ENCODE measurements at regions not wholly inside any gene's neighbourhood (a gene's known extent, or its start where the extent isn't known, plus 50 kb on each side); places are given as distances from the start of the nearest gene placed in this dataset.

DNA sequence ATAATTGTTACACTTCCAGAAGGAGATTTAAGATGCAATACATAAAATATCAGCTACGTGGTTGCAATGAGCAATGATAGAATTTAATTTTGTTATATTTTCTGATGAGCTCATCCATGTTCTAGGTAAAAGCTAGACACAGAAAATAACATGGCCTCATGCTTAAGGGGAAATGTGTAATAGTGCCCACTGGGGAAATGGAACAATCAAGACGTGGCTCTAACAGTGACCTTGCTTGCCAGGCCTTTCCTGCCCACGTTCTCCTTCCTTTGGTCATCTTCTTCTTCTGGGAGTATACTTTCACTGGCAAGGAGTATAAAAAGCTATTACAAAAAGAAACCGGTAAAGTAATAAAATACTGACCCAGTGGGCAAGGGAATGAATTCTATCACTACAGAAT, 116.2 kb upstream of the TMEM161B start:
- POLR2A ChIA-PET: no interaction called here
- H3K79me2 ChIP-seq (ENCODE audit: insufficient read depth, low read length): no peaks in the 10 kb centered on the region
- ATAC-seq (no peak), FAIRE-seq (no peak), DNase-seq (ENCODE audit: low spot score) (no peak)
- no peaks in the 10 kb centered on the region for H3K9me3 ChIP-seq (ENCODE audit: low read length)
- no peak overlapping the region for H3K4me2 ChIP-seq (ENCODE audit: low read depth, low read length)
- CTCF ChIA-PET (ENCODE audit: low intra/inter-chr PET ratio, low total read pairs): no interaction called here
- no peak for TF ChIP-seq BHLHE40 (IDR thresholded peaks at IDR 0.05; ENCODE audit: low read length)
- TF ChIP-seq RXRA (CRISPR knock-in tag; IDR thresholded peaks at IDR 0.05): no peak
- no peak for TF ChIP-seq FOXJ3 (CRISPR knock-in tag; IDR thresholded peaks at IDR 0.05; ENCODE audit: borderline replicate concordance)
- no peak for TF ChIP-seq KDM5B (CRISPR knock-in tag; IDR thresholded peaks at IDR 0.05; ENCODE audit: borderline replicate concordance)
- TF ChIP-seq, protein P1, sequence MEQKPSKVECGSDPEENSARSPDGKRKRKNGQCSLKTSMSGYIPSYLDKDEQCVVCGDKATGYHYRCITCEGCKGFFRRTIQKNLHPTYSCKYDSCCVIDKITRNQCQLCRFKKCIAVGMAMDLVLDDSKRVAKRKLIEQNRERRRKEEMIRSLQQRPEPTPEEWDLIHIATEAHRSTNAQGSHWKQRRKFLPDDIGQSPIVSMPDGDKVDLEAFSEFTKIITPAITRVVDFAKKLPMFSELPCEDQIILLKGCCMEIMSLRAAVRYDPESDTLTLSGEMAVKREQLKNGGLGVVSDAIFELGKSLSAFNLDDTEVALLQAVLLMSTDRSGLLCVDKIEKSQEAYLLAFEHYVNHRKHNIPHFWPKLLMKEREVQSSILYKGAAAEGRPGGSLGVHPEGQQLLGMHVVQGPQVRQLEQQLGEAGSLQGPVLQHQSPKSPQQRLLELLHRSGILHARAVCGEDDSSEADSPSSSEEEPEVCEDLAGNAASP (CRISPR knock-in tag; IDR thresholded peaks at IDR 0.05; ENCODE audit: borderline replicate concordance): no peak
- TF ChIP-seq TAF1 (CRISPR knock-in tag; IDR thresholded peaks at IDR 0.05): no peak
- TF ChIP-seq, protein P2, sequence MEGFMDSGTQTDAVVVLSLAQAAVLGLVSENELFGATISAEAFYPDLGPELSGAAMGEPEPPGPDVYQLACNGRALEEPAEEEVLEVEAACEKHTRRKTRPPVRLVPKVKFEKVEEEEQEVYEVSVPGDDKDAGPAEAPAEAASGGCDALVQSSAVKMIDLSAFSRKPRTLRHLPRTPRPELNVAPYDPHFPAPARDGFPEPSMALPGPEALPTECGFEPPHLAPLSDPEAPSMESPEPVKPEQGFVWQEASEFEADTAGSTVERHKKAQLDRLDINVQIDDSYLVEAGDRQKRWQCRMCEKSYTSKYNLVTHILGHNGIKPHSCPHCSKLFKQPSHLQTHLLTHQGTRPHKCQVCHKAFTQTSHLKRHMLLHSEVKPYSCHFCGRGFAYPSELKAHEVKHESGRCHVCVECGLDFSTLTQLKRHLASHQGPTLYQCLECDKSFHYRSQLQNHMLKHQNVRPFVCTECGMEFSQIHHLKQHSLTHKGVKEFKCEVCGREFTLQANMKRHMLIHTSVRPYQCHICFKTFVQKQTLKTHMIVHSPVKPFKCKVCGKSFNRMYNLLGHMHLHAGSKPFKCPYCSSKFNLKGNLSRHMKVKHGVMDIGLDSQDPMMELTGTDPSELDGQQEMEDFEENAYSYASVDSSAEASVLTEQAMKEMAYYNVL (CRISPR knock-in tag; IDR thresholded peaks at IDR 0.05; ENCODE audit: borderline replicate concordance): no peak
- TF ChIP-seq, protein P3, sequence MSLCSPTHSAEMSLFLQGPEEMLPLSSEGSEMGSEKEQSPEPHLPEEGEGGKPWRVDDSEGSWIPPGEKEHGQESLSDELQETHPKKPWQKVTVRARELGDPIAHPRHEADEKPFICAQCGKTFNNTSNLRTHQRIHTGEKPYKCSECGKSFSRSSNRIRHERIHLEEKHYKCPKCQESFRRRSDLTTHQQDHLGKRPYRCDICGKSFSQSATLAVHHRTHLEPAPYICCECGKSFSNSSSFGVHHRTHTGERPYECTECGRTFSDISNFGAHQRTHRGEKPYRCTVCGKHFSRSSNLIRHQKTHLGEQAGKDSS (CRISPR knock-in tag; IDR thresholded peaks at IDR 0.05; ENCODE audit: borderline replicate concordance, low read depth): no peak
- no peak for TF ChIP-seq NCOA2 (CRISPR knock-in tag; IDR thresholded peaks at IDR 0.05)
- no peak for TF ChIP-seq CBX5 (CRISPR knock-in tag; IDR thresholded peaks at IDR 0.05; ENCODE audit: borderline replicate concordance)
- no peaks in the 10 kb centered on the region for H3K36me3 ChIP-seq (replicated peaks in 1 of 2; ENCODE audit: control insufficient read depth in 1 of 2, insufficient read depth in 2 of 2, low read length in 2 of 2)
- no peaks in the 10 kb centered on the region for H3K27me3 ChIP-seq (ENCODE audit: control insufficient read depth in 1 of 2, insufficient read depth in 2 of 2, low read length in 2 of 2)
- 3% methylated on average over 4 of the region's 4 CpGs for whole genome bisulfite sequencing (ENCODE audit: low lambda C conversion rate)
- BruUV-seq (replicated peaks): no TSS peak
- no peaks in the 10 kb centered on the region for H4K20me1 ChIP-seq (ENCODE audit: insufficient read depth, low read length)
- no peaks in the 10 kb centered on the region for H3K4me1 ChIP-seq (ENCODE audit: insufficient read depth, low read length)
- no peak overlapping the region for H3K27ac ChIP-seq (ENCODE audit: extremely low read length, insufficient read depth, low read length)
- intact Hi-C loops (cut with micrococcal nuclease; ENCODE audit: unreplicated experiment) (no loop called here), in situ Hi-C loops (cut with HindIII; ENCODE audit: extremely low pct_ligation_motif_present, low pct_unique_long_range_greater_than_20kb) (no loop called here)
- no peak overlapping the region for H3K4me3 ChIP-seq (replicated peaks in 1 of 3; ENCODE audit: insufficient read depth in 1 of 3, low read depth in 2 of 3, low read length in 3 of 3)
- H2AFZ ChIP-seq (ENCODE audit: low read length): no peak overlapping the region
- no peak overlapping the region for H3K9ac ChIP-seq (ENCODE audit: insufficient read depth, low read depth, low read length)
